GM12878 (cell line): ENCODE measurements at regions not wholly inside any gene's neighbourhood (a gene's known extent, or its start where the extent isn't known, plus 50 kb on each side); places are given as distances from the start of the nearest gene placed in this dataset.

Experiments
- ATAC-seq: fragments of 200-7000 bp; cut with Tn5 transposase; 3 replicates; pipeline ENCODE4 v1.9.1; 2020; ENCODE audit warnings: mild to moderate bottlenecking, moderate library complexity
- BruUV-seq: library from RNA; stranded (reverse); fragments of 400-500 nt; replicated peaks from 2 replicates; lab custom pipeline; 2021; lab: Mats Ljungman, UMichigan
- CTCF ChIA-PET: fragments of 300-600 bp; sonication (Branson Sonifier 250); formaldehyde crosslinking; extraction: SDS; loops from one replicate; lab custom pipeline; 2021; ENCODE audit warnings: inconsistent platforms; lab: Yijun Ruan, JAX
- POLR2A ChIA-PET: fragments of 350-600 bp; formaldehyde crosslinking; extraction: SDS; loops from one replicate; lab custom pipeline; 2021; ENCODE audit warnings: inconsistent platforms; lab: Charles Lee
- RAD21 ChIA-PET: fragments of 300-600 bp; sonication (Branson Sonifier 250); formaldehyde crosslinking; loops from one replicate; lab custom pipeline; 2023; ENCODE audit warnings: antibody characterized with exemption; ENCODE audit not compliant: unreplicated experiment; lab: Charles Lee
- SMC1A ChIA-PET: fragments of 300-600 bp; sonication (Branson Sonifier 250); formaldehyde crosslinking; loops from one replicate; lab custom pipeline; 2023; ENCODE audit not compliant: unreplicated experiment, uncharacterized antibody; lab: Charles Lee
- DNase-seq: peaks from one replicate; pipeline ENCODE4 v3.0.0-alpha.2; 2011; ENCODE audit warnings: low read depth, low spot score
- FAIRE-seq: peaks from 3 replicates; lab custom pipeline; 2011; peaks lifted over from hg19 to GRCh38; lab: Jason Lieb, UNC
- H2AFZ ChIP-seq: 2 replicates; pipeline ENCODE4 v1.6.0; 2011; ENCODE audit warnings: low read depth, low read length, control low read depth; ENCODE audit not compliant: control insufficient read depth
- H3K27ac ChIP-seq: 2 replicates; pipeline ENCODE4 v1.5.1; 2011; ENCODE audit warnings: control low read depth; ENCODE audit not compliant: control insufficient read depth, insufficient read depth
- H3K27me3 ChIP-seq, 2 experiments: replicated peaks in 1 of 2; 2 replicates each; pipeline versions ENCODE4 v1.6.0 to v1.6.1; 2011; ENCODE audit warnings: low read length in 1 of 2; ENCODE audit not compliant: control insufficient read depth in 2 of 2, insufficient read depth in 2 of 2
- H3K36me3 ChIP-seq, 2 experiments: 2 replicates each; pipeline ENCODE4 v1.5.1; 2011; ENCODE audit warnings: low read length in 1 of 2; ENCODE audit not compliant: control insufficient read depth in 2 of 2, insufficient read depth in 2 of 2
- H3K4me1 ChIP-seq: 2 replicates; pipeline ENCODE4 v1.6.1; 2011; ENCODE audit warnings: mild to moderate bottlenecking, low read length, moderate library complexity, mixed read lengths; ENCODE audit not compliant: control insufficient read depth, insufficient read depth
- H3K4me2 ChIP-seq: 2 replicates; pipeline ENCODE4 v1.6.0; 2011; ENCODE audit warnings: control low read depth; ENCODE audit not compliant: control insufficient read depth, insufficient read depth
- H3K4me3 ChIP-seq: fragments of 200-600 bp; sonication (generic); 2 replicates; pipeline ENCODE4 v1.5.1; 2016
- H3K79me2 ChIP-seq: 2 replicates; pipeline ENCODE4 v1.6.0; 2011; ENCODE audit warnings: low read length; ENCODE audit not compliant: control insufficient read depth, insufficient read depth
- H3K9ac ChIP-seq: 2 replicates; pipeline ENCODE4 v1.8.0; 2011; ENCODE audit warnings: low read length, control low read depth, mixed read lengths; ENCODE audit not compliant: control insufficient read depth, insufficient read depth
- H3K9me3 ChIP-seq: replicated peaks from 3 replicates; pipeline ENCODE4 v1.5.1; 2011; ENCODE audit warnings: mild to moderate bottlenecking, low read length; ENCODE audit not compliant: control insufficient read depth, insufficient read depth
- H4K20me1 ChIP-seq: 2 replicates; pipeline ENCODE4 v1.6.0; 2011; ENCODE audit not compliant: control insufficient read depth, insufficient read depth
- BCL3 ChIP-seq: IDR thresholded peaks from 2 replicates; pipeline ENCODE4 v1.6.1; 2011; ENCODE audit warnings: borderline replicate concordance, low read depth, mild to moderate bottlenecking, moderate library complexity, low read length; ENCODE audit not compliant: insufficient read depth, poor library complexity, severe bottlenecking
- CHD1 ChIP-seq: IDR thresholded peaks from 2 replicates; pipeline ENCODE4 v1.6.1; 2012; ENCODE audit warnings: low read depth, low read length, improper control_type of control experiment
- WGBS: methylation state at CpG from one replicate; pipeline ENCODE4 v1.1.6; 2016; ENCODE audit warnings: low lambda C conversion rate; ENCODE audit not compliant: insufficient replicate concordance, insufficient coverage; ENCODE audit errors: missing lambda C conversion rate; 5-methylcytosine and 5-hydroxymethylcytosine counted together
- in situ Hi-C: fragments of 300-500 bp; cut with MboI; formaldehyde crosslinking; loops from 9 replicates; pipeline ENCODE4 v1.14.3; 2018; ENCODE audit warnings: mixed read lengths
- intact Hi-C: fragments of 100-400 bp; cut with micrococcal nuclease; formaldehyde crosslinking; loops from one replicate; pipeline ENCODE4 v1.14.2; 2022; ENCODE audit not compliant: unreplicated experiment
- TF ChIP-seq, protein P1 (sequence below): fragments of 450-650 bp; formaldehyde crosslinking; IDR thresholded peaks from 2 replicates; pipeline ENCODE4 v1.5.0; 2022; ENCODE audit warnings: mild to moderate bottlenecking, missing genetic modification characterization

DNA sequence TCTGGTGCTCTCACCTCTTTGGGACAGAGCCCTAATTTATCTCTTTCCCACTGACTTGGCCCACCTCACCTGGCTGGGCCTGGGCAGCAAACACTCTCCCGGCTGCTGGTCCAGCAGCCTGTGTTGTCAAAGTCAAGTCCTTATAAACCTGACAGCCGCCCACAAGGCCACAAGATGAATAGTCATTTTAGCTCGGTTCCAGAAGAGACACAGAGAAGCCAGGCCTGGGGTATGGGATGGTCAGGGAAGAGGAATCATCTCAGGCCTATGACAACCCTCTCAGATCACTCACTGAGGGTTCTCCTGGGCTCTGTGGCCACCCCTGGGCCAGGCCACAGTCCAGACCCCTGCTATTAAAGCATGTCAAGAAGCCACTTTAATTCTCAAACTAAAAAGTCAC is 158.5 kb downstream of the FOXD2 start:
- Histone ChIP-seq H3K79me2 (no peaks in the 10 kb centered on the region), H4K20me1 (no peaks in the 10 kb centered on the region), H3K9me3 (no peaks in the 10 kb centered on the region), H3K4me1 (no peaks in the 10 kb centered on the region), H3K27me3 (peaks cover 2 to 4% of the 10 kb centered on the region in 2 experiments; a peak in 2 of 4 replicates), H2AFZ (no peak overlapping the region), H3K4me2 (no peak overlapping the region), H3K4me3 (no peak overlapping the region), H3K9ac (no peak overlapping the region), H3K36me3 (no peaks in the 10 kb centered on the region), H3K27ac (no peak overlapping the region)
- in situ Hi-C loops (no loop called here), intact Hi-C loops (no loop called here)
- ChIA-PET RAD21 (no interaction called here), CTCF (no interaction called here), POLR2A (no interaction called here), SMC1A (no interaction called here)
- TF ChIP-seq CHD1 = no peak
- no peak for TF ChIP-seq BCL3
- TF ChIP-seq, protein P1, sequence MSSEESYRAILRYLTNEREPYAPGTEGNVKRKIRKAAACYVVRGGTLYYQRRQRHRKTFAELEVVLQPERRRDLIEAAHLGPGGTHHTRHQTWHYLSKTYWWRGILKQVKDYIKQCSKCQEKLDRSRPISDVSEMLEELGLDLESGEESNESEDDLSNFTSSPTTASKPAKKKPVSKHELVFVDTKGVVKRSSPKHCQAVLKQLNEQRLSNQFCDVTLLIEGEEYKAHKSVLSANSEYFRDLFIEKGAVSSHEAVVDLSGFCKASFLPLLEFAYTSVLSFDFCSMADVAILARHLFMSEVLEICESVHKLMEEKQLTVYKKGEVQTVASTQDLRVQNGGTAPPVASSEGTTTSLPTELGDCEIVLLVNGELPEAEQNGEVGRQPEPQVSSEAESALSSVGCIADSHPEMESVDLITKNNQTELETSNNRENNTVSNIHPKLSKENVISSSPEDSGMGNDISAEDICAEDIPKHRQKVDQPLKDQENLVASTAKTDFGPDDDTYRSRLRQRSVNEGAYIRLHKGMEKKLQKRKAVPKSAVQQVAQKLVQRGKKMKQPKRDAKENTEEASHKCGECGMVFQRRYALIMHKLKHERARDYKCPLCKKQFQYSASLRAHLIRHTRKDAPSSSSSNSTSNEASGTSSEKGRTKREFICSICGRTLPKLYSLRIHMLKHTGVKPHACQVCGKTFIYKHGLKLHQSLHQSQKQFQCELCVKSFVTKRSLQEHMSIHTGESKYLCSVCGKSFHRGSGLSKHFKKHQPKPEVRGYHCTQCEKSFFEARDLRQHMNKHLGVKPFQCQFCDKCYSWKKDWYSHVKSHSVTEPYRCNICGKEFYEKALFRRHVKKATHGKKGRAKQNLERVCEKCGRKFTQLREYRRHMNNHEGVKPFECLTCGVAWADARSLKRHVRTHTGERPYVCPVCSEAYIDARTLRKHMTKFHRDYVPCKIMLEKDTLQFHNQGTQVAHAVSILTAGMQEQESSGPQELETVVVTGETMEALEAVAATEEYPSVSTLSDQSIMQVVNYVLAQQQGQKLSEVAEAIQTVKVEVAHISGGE (CRISPR knock-in tag) = no peak
- FAIRE-seq (no peak), ATAC-seq (no peak), DNase-seq (no peak)
- 14% methylated on average over 3 of the region's 3 CpGs for WGBS
- no TSS peak for BruUV-seq
